B cell (primary cell): ENCODE measurements at regions not wholly inside any gene's neighbourhood (a gene's known extent, or its start where the extent isn't known, plus 50 kb on each side); places are given as distances from the start of the nearest gene placed in this dataset.

ENCODE experiments used
- ATAC-seq: fragments of 200-7000 bp; cut with Tn5 transposase; one replicate; pipeline ENCODE4 v1.10.0; 2021; ENCODE audit warnings: low read depth, mild to moderate bottlenecking, moderate number of reproducible peaks, moderate library complexity
- CTCF ChIA-PET: fragments of 350-600 bp; sonication (Branson Sonifier 250); formaldehyde crosslinking; loops from one replicate; lab custom pipeline; 2021; ENCODE audit warnings: antibody characterized with exemption, inconsistent platforms; lab: Charles Lee
- POLR2A ChIA-PET: fragments of 350-600 bp; sonication (Branson Sonifier 250); formaldehyde crosslinking; loops from one replicate; lab custom pipeline; 2021; ENCODE audit warnings: antibody characterized with exemption; lab: Charles Lee
- DNase-seq: peaks from one replicate; pipeline ENCODE4 v3.0.0; 2013
- H2AFZ ChIP-seq: 2 replicates; pipeline ENCODE4 v1.6.1; 2012; ENCODE audit warnings: mild to moderate bottlenecking, low read depth, low read length; ENCODE audit not compliant: insufficient read depth, poor library complexity, severe bottlenecking
- H3K27ac ChIP-seq, 2 donors: 1 replicate in 1 of 2; 2 replicates in 1 of 2; pipeline ENCODE4 v1.5.1; 2012 to 2013; ENCODE audit warnings: low read length in 2 of 2, mild to moderate bottlenecking in 2 of 2, moderate library complexity in 1 of 2
- H3K27me3 ChIP-seq, 4 experiments: fragments of 200-600 bp in 1 of 4; sonication (generic) in 1 of 4; replicated peaks in 1 of 4; 1 replicate in 2 of 4; 2 replicates in 2 of 4; pipeline versions ENCODE4 v1.6.1 to v1.7.0; 2013 to 2016; ENCODE audit warnings: low read length in 3 of 4, mild to moderate bottlenecking in 2 of 4, mixed read lengths in 1 of 4, moderate library complexity in 1 of 4; ENCODE audit not compliant: insufficient read depth in 4 of 4, control insufficient read depth in 3 of 4; ENCODE audit errors: control extremely low read depth in 1 of 4
- H3K36me3 ChIP-seq, 2 experiments: replicated peaks in 1 of 2; 1 replicate in 1 of 2; 2 replicates in 1 of 2; pipeline versions ENCODE4 v1.6.1 to v1.7.1; 2013; ENCODE audit warnings: low read length in 1 of 2; ENCODE audit not compliant: insufficient read depth in 2 of 2, control insufficient read depth in 1 of 2; ENCODE audit errors: control extremely low read depth in 1 of 2, extremely low read depth in 1 of 2
- H3K4me1 ChIP-seq, 2 donors: fragments of 200-600 bp in 1 of 2; sonication (generic) in 1 of 2; 1 replicate in 1 of 2; 2 replicates in 1 of 2; pipeline versions ENCODE4 v1.5.1 to v1.6.1; 2013 to 2017; ENCODE audit warnings: low read length in 2 of 2; ENCODE audit not compliant: control insufficient read depth in 2 of 2, insufficient read depth in 2 of 2
- H3K4me2 ChIP-seq: replicated peaks from 2 replicates; pipeline ENCODE3; 2012; ENCODE audit warnings: mild to moderate bottlenecking, low read depth, low read length; ENCODE audit not compliant: poor library complexity, severe bottlenecking
- H3K4me3 ChIP-seq, 5 experiments: fragments of 200-600 bp in 1 of 5; sonication (generic) in 1 of 5; 1 replicate in 3 of 5; 2 replicates in 2 of 5; pipeline versions ENCODE4 v1.5.1 to v1.7.0; 2011 to 2016; ENCODE audit warnings: low read length in 4 of 5, mild to moderate bottlenecking in 4 of 5, low read depth in 2 of 5, control low read depth in 1 of 5, moderate library complexity in 1 of 5; ENCODE audit not compliant: insufficient read depth in 1 of 5; ENCODE audit errors: control extremely low read depth in 1 of 5, extremely low read depth in 1 of 5
- H3K79me2 ChIP-seq: fragments of 200-600 bp; sonication (generic); one replicate; pipeline ENCODE4 v1.6.0; 2016; ENCODE audit warnings: low read length; ENCODE audit not compliant: control insufficient read depth, insufficient read depth
- H3K9ac ChIP-seq: fragments of 200-600 bp; sonication (generic); 2 replicates; pipeline ENCODE4 v1.6.1; 2017; ENCODE audit warnings: mild to moderate bottlenecking, low read length, moderate library complexity
- H3K9me3 ChIP-seq, 3 donors: one replicate each; pipeline versions ENCODE4 v1.6.1 to v1.7.1; 2013; ENCODE audit warnings: low read length in 2 of 3; ENCODE audit not compliant: control insufficient read depth in 2 of 3, insufficient read depth in 1 of 3; ENCODE audit errors: control extremely low read depth in 1 of 3
- H4K20me1 ChIP-seq: 2 replicates; pipeline ENCODE4 v1.6.0; 2012; ENCODE audit warnings: mild to moderate bottlenecking, low read length; ENCODE audit not compliant: insufficient read depth, control insufficient read depth, poor library complexity, severe bottlenecking
- H3K27ac Mint-ChIP-seq: one replicate; pipeline ENCODE4 v1.8.0; 2021; ENCODE audit warnings: mixed read lengths
- H3K27me3 Mint-ChIP-seq: one replicate; pipeline ENCODE4 v1.8.0; 2021; ENCODE audit warnings: mixed read lengths
- H3K4me1 Mint-ChIP-seq: one replicate; pipeline ENCODE4 v1.8.0; 2021; ENCODE audit warnings: mixed read lengths
- H3K4me3 Mint-ChIP-seq: one replicate; pipeline ENCODE4 v1.8.0; 2021; ENCODE audit warnings: mixed read lengths
- H3K9me3 Mint-ChIP-seq: one replicate; pipeline ENCODE4 v1.8.0; 2022; ENCODE audit warnings: mixed read lengths; ENCODE audit not compliant: insufficient read depth
- CTCF ChIP-seq: fragments of 200-600 bp; IDR thresholded peaks from one replicate; pipeline ENCODE4 v1.8.0; 2022; ENCODE audit warnings: antibody characterized with exemption, mild to moderate bottlenecking
- EZH2 ChIP-seq: IDR thresholded peaks from 2 replicates; pipeline ENCODE4 v1.6.1; 2012; ENCODE audit warnings: borderline replicate concordance, low read depth, mild to moderate bottlenecking, moderate library complexity, low read length; ENCODE audit not compliant: insufficient read depth, poor library complexity, severe bottlenecking
- WGBS: methylation state at CpG from one replicate; pipeline ENCODE4 v1.1.5; 2013; ENCODE audit warnings: missing lambda C conversion rate; ENCODE audit not compliant: insufficient coverage; 5-methylcytosine and 5-hydroxymethylcytosine counted together
- intact Hi-C: fragments of 100-400 bp; cut with micrococcal nuclease; formaldehyde crosslinking; loops from one replicate; pipeline ENCODE4 v1.10.0; 2022

DNA sequence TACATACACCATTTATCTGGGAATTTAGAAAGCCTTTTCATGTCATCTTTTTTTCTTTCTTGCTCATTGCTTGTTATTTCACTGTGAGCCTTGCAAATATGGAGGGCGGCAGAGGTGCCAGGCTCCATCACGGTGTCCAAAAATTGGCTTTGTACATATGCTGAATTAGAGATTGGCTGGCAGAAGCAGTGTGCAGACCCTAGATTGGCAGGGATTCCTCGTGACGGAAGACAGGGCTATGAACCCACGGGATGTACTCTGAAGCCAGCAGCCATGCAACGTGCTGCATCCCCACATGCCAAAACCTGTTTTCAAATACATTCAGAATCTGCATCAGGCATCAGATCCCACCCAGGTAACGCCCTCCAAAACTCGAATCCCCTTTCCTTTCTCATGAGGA lies 142.8 kb downstream of the ZIC5 start:
- ChIA-PET CTCF (no interaction called here), POLR2A (no interaction called here)
- 93% methylated on average over 6 of the region's 8 CpGs for WGBS
- no peak overlapping the region for H3K4me3 ChIP-seq
- H3K36me3 ChIP-seq, result no peaks in the 10 kb centered on the region
- H3K27ac ChIP-seq, result no peak overlapping the region
- no peaks in the 10 kb centered on the region for H3K4me1 Mint-ChIP-seq
- no peaks in the 10 kb centered on the region for H3K27me3 Mint-ChIP-seq
- no peak overlapping the region for H3K4me3 Mint-ChIP-seq
- no peak for TF ChIP-seq CTCF
- TF ChIP-seq EZH2, result no peak
- ATAC-seq, result no peak
- H3K9me3 ChIP-seq, result no peaks in the 10 kb centered on the region
- no peaks in the 10 kb centered on the region for H3K27me3 ChIP-seq
- H3K79me2 ChIP-seq, result no peaks in the 10 kb centered on the region
- no peak overlapping the region for H2AFZ ChIP-seq
- H3K9ac ChIP-seq, result no peak overlapping the region
- no peaks in the 10 kb centered on the region for H3K9me3 Mint-ChIP-seq
- no peaks in the 10 kb centered on the region for H4K20me1 ChIP-seq
- H3K4me2 ChIP-seq, result no peak overlapping the region
- no peaks in the 10 kb centered on the region for H3K4me1 ChIP-seq
- H3K27ac Mint-ChIP-seq, result no peak overlapping the region
- DNase-seq, result no peak
- intact Hi-C loops, result no loop called here

DNA sequence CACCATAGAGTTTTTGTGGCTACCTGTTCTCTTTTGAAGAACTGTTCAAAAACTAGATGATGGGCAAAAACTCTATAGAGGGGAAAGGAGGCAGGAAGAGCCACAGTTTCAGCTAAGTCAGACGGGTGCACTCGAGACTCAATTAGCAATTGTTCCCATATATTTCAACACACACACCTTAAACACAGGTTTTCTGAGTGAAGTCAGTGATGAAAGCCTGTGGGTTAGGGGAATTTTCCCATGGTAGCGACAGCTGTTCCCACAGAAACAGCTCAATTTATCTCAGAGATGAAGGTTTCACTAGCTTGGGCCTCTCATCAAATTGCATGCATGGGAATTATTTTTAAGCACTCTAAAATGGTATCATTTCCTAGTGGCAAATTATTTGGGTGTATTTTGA lies 143.4 kb downstream of the ZIC5 start:
- no peaks in the 10 kb centered on the region for H3K36me3 ChIP-seq

More for the DNA sequence above, 143.4 kb downstream of the ZIC5 start:
- WGBS, result no CpG with 5 or more reads among the region's 3 CpGs
- Histone ChIP-seq H3K4me2 (no peak overlapping the region), H3K9ac (no peak overlapping the region), H3K79me2 (no peaks in the 10 kb centered on the region), H3K4me1 (no peaks in the 10 kb centered on the region), H3K9me3 (no peaks in the 10 kb centered on the region), H3K27me3 (no peaks in the 10 kb centered on the region), H3K4me3 (no peak overlapping the region), H2AFZ (no peak overlapping the region), H4K20me1 (no peaks in the 10 kb centered on the region), H3K27ac (no peak overlapping the region)
- H3K9me3 Mint-ChIP-seq, result no peaks in the 10 kb centered on the region
- intact Hi-C loops, result no loop called here
- H3K27me3 Mint-ChIP-seq, result no peaks in the 10 kb centered on the region
- no peak for ATAC-seq
- H3K4me1 Mint-ChIP-seq, result no peaks in the 10 kb centered on the region
- TF ChIP-seq EZH2 (no peak), CTCF (no peak)
- no peak overlapping the region for H3K27ac Mint-ChIP-seq
- DNase-seq, result no peak
- ChIA-PET CTCF (no interaction called here), POLR2A (no interaction called here)
- no peak overlapping the region for H3K4me3 Mint-ChIP-seq
